IgD-negative memory B cell (primary cell): ENCODE measurements at regions not wholly inside any gene's neighbourhood (a gene's known extent, or its start where the extent isn't known, plus 50 kb on each side); places are given as distances from the start of the nearest gene placed in this dataset.
"Not testable (repeated sequence)": the region's sequence is repeated elsewhere in the genome, so short reads cannot be mapped to it uniquely, and the experiment has no call there.

ENCODE experiments used
- H3K27ac Mint-ChIP-seq, 3 donors: one replicate each; pipeline ENCODE4 v1.8.0; 2020 to 2022; ENCODE audit warnings: mild to moderate bottlenecking in 3 of 3, mixed read lengths in 3 of 3, moderate library complexity in 1 of 3
- H3K27me3 Mint-ChIP-seq: one replicate; pipeline ENCODE4 v1.8.0; 2021; ENCODE audit warnings: mixed read lengths
- H3K36me3 Mint-ChIP-seq: one replicate; pipeline ENCODE4 v1.8.0; 2020; ENCODE audit warnings: mild to moderate bottlenecking, mixed read lengths
- H3K4me1 Mint-ChIP-seq, 3 donors: one replicate each; pipeline ENCODE4 v1.8.0; 2020 to 2022; ENCODE audit warnings: mixed read lengths in 3 of 3, mild to moderate bottlenecking in 1 of 3
- H3K4me3 Mint-ChIP-seq, 4 donors: one replicate each; pipeline ENCODE4 v1.8.0; 2020 to 2022; ENCODE audit warnings: mild to moderate bottlenecking in 4 of 4, mixed read lengths in 4 of 4, moderate library complexity in 3 of 4
- H3K9me3 Mint-ChIP-seq, 3 donors: one replicate each; pipeline ENCODE4 v1.8.0; 2020 to 2021; ENCODE audit warnings: mixed read lengths in 3 of 3, mild to moderate bottlenecking in 1 of 3

- no peaks in the 10 kb centered on the region for H3K4me1 Mint-ChIP-seq
- H3K4me3 Mint-ChIP-seq: no peak overlapping the region
- no peak overlapping the region for H3K27ac Mint-ChIP-seq
- H3K9me3 Mint-ChIP-seq: peaks cover 0 to 2% (median 0%) of the 10 kb centered on the region in 3 donors
- no peaks in the 10 kb centered on the region for H3K27me3 Mint-ChIP-seq
- H3K36me3 Mint-ChIP-seq: no peaks in the 10 kb centered on the region
These were observed 284.8 kb upstream of the MAF start for GRCh38 chr16:79885320-79885719.

GRCh38 chr16:79883494-79883893, 283.0 kb upstream of the MAF start:
- Mint-ChIP-seq H3K36me3 (no peaks in the 10 kb centered on the region), H3K27ac (no peak overlapping the region), H3K4me1 (no peaks in the 10 kb centered on the region), H3K9me3 (peaks cover 0 to 2% (median 2%) of the 10 kb centered on the region in 3 donors), H3K4me3 (no peak overlapping the region), H3K27me3 (no peaks in the 10 kb centered on the region)

GRCh38 chr16:79882340-79883005, 281.9 kb upstream of the MAF start:
- Mint-ChIP-seq H3K4me3 (no peak overlapping the region), H3K4me1 (no peaks in the 10 kb centered on the region), H3K36me3 (no peaks in the 10 kb centered on the region), H3K9me3 (peaks cover 0 to 2% (median 2%) of the 10 kb centered on the region in 3 donors), H3K27me3 (no peaks in the 10 kb centered on the region), H3K27ac (no peak overlapping the region)

GRCh38 chr16:79881107-79881506, 280.6 kb upstream of the MAF start:
- not testable (repeated sequence) for H3K36me3 Mint-ChIP-seq, H3K27me3 Mint-ChIP-seq, H3K9me3 Mint-ChIP-seq, H3K4me1 Mint-ChIP-seq, H3K4me3 Mint-ChIP-seq, H3K27ac Mint-ChIP-seq

- Mint-ChIP-seq H3K36me3 (no peaks in the 10 kb centered on the region), H3K27ac (no peak overlapping the region)
These were observed 275.8 kb upstream of the MAF start for GRCh38 chr16:79876332-79876730.

GRCh38 chr16:79874391-79874790, 273.9 kb upstream of the MAF start:
- Mint-ChIP-seq H3K4me3 (no peak overlapping the region), H3K27me3 (no peaks in the 10 kb centered on the region), H3K9me3 (peaks cover 0 to 2% (median 2%) of the 10 kb centered on the region in 3 donors), H3K27ac (no peak overlapping the region), H3K36me3 (no peaks in the 10 kb centered on the region), H3K4me1 (no peaks in the 10 kb centered on the region)

More at GRCh38 chr16:79876332-79876730, 275.8 kb upstream of the MAF start:
- Mint-ChIP-seq H3K4me3 (no peak overlapping the region), H3K27me3 (no peaks in the 10 kb centered on the region), H3K9me3 (peaks cover 0 to 2% (median 0%) of the 10 kb centered on the region in 3 donors), H3K4me1 (no peaks in the 10 kb centered on the region)

- Mint-ChIP-seq H3K27me3 (no peaks in the 10 kb centered on the region), H3K4me3 (no peak overlapping the region), H3K27ac (no peak overlapping the region), H3K9me3 (peaks cover 0 to 2% (median 0%) of the 10 kb centered on the region in 3 donors), H3K4me1 (no peaks in the 10 kb centered on the region), H3K36me3 (no peaks in the 10 kb centered on the region)
These were observed 273.3 kb upstream of the MAF start for GRCh38 chr16:79873825-79874224.

GRCh38 chr16:79871906-79872305, 271.4 kb upstream of the MAF start:
- Mint-ChIP-seq H3K27me3 (no peaks in the 10 kb centered on the region), H3K4me3 (no peak overlapping the region), H3K27ac (peak overlapping the region in 1 of 3 donors; percentile 36), H3K9me3 (peaks cover 0 to 2% (median 0%) of the 10 kb centered on the region in 3 donors), H3K4me1 (no peaks in the 10 kb centered on the region), H3K36me3 (no peaks in the 10 kb centered on the region)

- no peaks in the 10 kb centered on the region for H3K4me1 Mint-ChIP-seq
- H3K36me3 Mint-ChIP-seq: no peaks in the 10 kb centered on the region
- no peak overlapping the region for H3K4me3 Mint-ChIP-seq
- H3K9me3 Mint-ChIP-seq: peaks cover 0 to 2% (median 0%) of the 10 kb centered on the region in 3 donors
- H3K27me3 Mint-ChIP-seq: no peaks in the 10 kb centered on the region
- no peak overlapping the region for H3K27ac Mint-ChIP-seq
These were observed 269.7 kb upstream of the MAF start for GRCh38 chr16:79870016-79870886.

GRCh38 chr16:79869304-79870015, 268.9 kb upstream of the MAF start:
- Mint-ChIP-seq H3K36me3 (no peaks in the 10 kb centered on the region), H3K4me1 (no peaks in the 10 kb centered on the region), H3K27me3 (no peaks in the 10 kb centered on the region), H3K27ac (no peak overlapping the region), H3K4me3 (no peak overlapping the region), H3K9me3 (peaks cover 0 to 2% (median 0%) of the 10 kb centered on the region in 3 donors)

GRCh38 chr16:79868841-79869240, 268.3 kb upstream of the MAF start:
- H3K27ac Mint-ChIP-seq: no peak overlapping the region
- no peaks in the 10 kb centered on the region for H3K27me3 Mint-ChIP-seq
- H3K4me1 Mint-ChIP-seq: no peaks in the 10 kb centered on the region
- H3K36me3 Mint-ChIP-seq: no peaks in the 10 kb centered on the region
- H3K9me3 Mint-ChIP-seq: peaks cover 0 to 2% (median 0%) of the 10 kb centered on the region in 3 donors
- H3K4me3 Mint-ChIP-seq: no peak overlapping the region

GRCh38 chr16:79867425-79867997, 267.0 kb upstream of the MAF start:
- peaks cover 0 to 2% (median 0%) of the 10 kb centered on the region in 3 donors for H3K9me3 Mint-ChIP-seq
- H3K27me3 Mint-ChIP-seq: no peaks in the 10 kb centered on the region
- H3K4me1 Mint-ChIP-seq: no peaks in the 10 kb centered on the region
- no peak overlapping the region for H3K27ac Mint-ChIP-seq
- no peak overlapping the region for H3K4me3 Mint-ChIP-seq
- H3K36me3 Mint-ChIP-seq: no peaks in the 10 kb centered on the region

- no peak overlapping the region for H3K4me3 Mint-ChIP-seq
- H3K27ac Mint-ChIP-seq: no peak overlapping the region
These were observed 265.4 kb upstream of the MAF start for GRCh38 chr16:79865918-79866317.

GRCh38 chr16:79864781-79865391, 264.3 kb upstream of the MAF start:
- Mint-ChIP-seq H3K36me3 (no peaks in the 10 kb centered on the region), H3K27ac (no peak overlapping the region), H3K27me3 (peaks cover 8% of the 10 kb centered on the region), H3K9me3 (peaks cover 0 to 6% (median 0%) of the 10 kb centered on the region in 3 donors), H3K4me3 (no peak overlapping the region), H3K4me1 (no peaks in the 10 kb centered on the region)

More at GRCh38 chr16:79865918-79866317, 265.4 kb upstream of the MAF start:
- Mint-ChIP-seq H3K27me3 (no peaks in the 10 kb centered on the region), H3K4me1 (no peaks in the 10 kb centered on the region), H3K36me3 (no peaks in the 10 kb centered on the region), H3K9me3 (peaks cover 0 to 7% (median 0%) of the 10 kb centered on the region in 3 donors)
